DND-41 (cell line): ENCODE measurements at regions not wholly inside any gene's neighbourhood (a gene's known extent, or its start where the extent isn't known, plus 50 kb on each side); places are given as distances from the start of the nearest gene placed in this dataset.

ENCODE experiments used
- CTCF ChIP-seq: IDR thresholded peaks from 2 replicates; pipeline ENCODE4 v1.5.1; 2012; ENCODE audit warnings: borderline replicate concordance, low read length, moderate library complexity, mild to moderate bottlenecking; ENCODE audit not compliant: poor library complexity, severe bottlenecking; ENCODE audit errors: extremely low read depth
- EZH2 ChIP-seq: IDR thresholded peaks from 3 replicates; pipeline ENCODE4 v1.6.1; 2012; ENCODE audit warnings: borderline replicate concordance, low read depth, mild to moderate bottlenecking, moderate library complexity, low read length, inconsistent platforms; ENCODE audit not compliant: severe bottlenecking

- TF ChIP-seq CTCF (no peak), EZH2 (no peak)
Measured at GRCh38 chr6:84282550-84282949, 55.1 kb upstream of the CEP162 start.
